Hematopoietic multipotent progenitor cell treated with erythropoietin and hydrocortisone succinate and interleukin-3 and kit ligand, for 4 days (in vitro differentiated cells): ENCODE measurements at regions not wholly inside any gene's neighbourhood (a gene's known extent, or its start where the extent isn't known, plus 50 kb on each side); places are given as distances from the start of the nearest gene placed in this dataset.

Source experiments
- DNase-seq: peaks from one replicate; pipeline ENCODE4 v3.0.0-alpha.2; 2015

GRCh38 chr1:112040891-112041740 is 51.6 kb upstream of the KCND3 start:
- DNase-seq: no peak

GRCh38 chr1:112043901-112044300 is 54.4 kb upstream of the KCND3 start:
- no peak for DNase-seq

GRCh38 chr1:112044745-112045144 is 55.3 kb upstream of the KCND3 start:
- no peak for DNase-seq

GRCh38 chr1:112046630-112047029 is 57.2 kb upstream of the KCND3 start:
- DNase-seq: no peak

GRCh38 chr1:112048421-112048820 is 59.0 kb upstream of the KCND3 start:
- no peak for DNase-seq

GRCh38 chr1:112054510-112054909 is 65.0 kb upstream of the KCND3 start:
- no peak for DNase-seq

- no peak for DNase-seq
These were observed 66.9 kb upstream of the KCND3 start for GRCh38 chr1:112056354-112056753.

- DNase-seq: no peak
These were observed 68.3 kb upstream of the KCND3 start for GRCh38 chr1:112057736-112058135.

- no peak for DNase-seq
These were observed 69.5 kb upstream of the KCND3 start for GRCh38 chr1:112058815-112059450.

GRCh38 chr1:112059679-112060078 is 70.2 kb upstream of the KCND3 start:
- no peak for DNase-seq

GRCh38 chr1:112060261-112060660 is 70.8 kb upstream of the KCND3 start:
- DNase-seq: no peak

- DNase-seq: no peak
These were observed 71.6 kb upstream of the KCND3 start for GRCh38 chr1:112061056-112061455.

- no peak for DNase-seq
These were observed 72.4 kb upstream of the KCND3 start for GRCh38 chr1:112061901-112062320.

GRCh38 chr1:112063781-112064728 is 74.6 kb upstream of the KCND3 start:
- DNase-seq: no peak

GRCh38 chr1:112067989-112068388 is 78.5 kb upstream of the KCND3 start:
- DNase-seq: no peak

GRCh38 chr1:112070677-112071076 is 81.2 kb upstream of the KCND3 start:
- DNase-seq: no peak

GRCh38 chr1:112074711-112075110 is 85.2 kb upstream of the KCND3 start:
- no peak for DNase-seq

- no peak for DNase-seq
These were observed 86.1 kb upstream of the KCND3 start for GRCh38 chr1:112075566-112075965.

GRCh38 chr1:112079446-112079845 is 90.0 kb upstream of the KCND3 start:
- DNase-seq: no peak

GRCh38 chr1:112083487-112083886 is 94.0 kb upstream of the KCND3 start:
- peak; percentile 53 for DNase-seq

GRCh38 chr1:112092656-112093371 is 103.3 kb upstream of the KCND3 start:
- no peak for DNase-seq

- DNase-seq: no peak
These were observed 103.9 kb upstream of the KCND3 start for GRCh38 chr1:112093372-112093694.

GRCh38 chr1:112099979-112100378 is 110.5 kb upstream of the KCND3 start:
- no peak for DNase-seq
